ENCODE measurements at regions not wholly inside any gene's neighbourhood (a gene's known extent, or its start where the extent isn't known, plus 50 kb on each side); places are given as distances from the start of the nearest gene placed in this dataset.

GRCh38 chr10:29719281-29719675 is 84.5 kb upstream of the SVIL start:
- intact Hi-C loops (cut with DNase I): no loop called here
- H3K4me3 ChIP-seq: no peak overlapping the region

DNA sequence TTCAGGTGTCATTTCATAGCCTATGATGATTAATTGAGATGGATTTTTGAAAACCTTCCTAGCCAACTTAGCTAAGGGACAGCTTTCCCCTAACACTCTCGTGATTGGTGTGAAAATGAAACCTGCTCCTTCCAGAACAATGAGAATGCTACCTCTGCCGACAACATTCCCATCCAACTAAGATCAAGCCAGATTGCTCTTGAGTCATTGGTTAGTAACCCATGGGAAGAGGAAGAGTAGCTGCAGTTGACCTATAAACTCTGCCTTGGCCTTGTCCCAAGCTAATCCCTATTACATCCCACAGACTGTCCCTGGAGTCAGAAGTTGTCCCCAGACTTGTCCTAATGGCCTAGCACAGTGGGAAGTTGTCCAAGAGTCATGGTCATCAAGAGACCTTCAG is 80.5 kb upstream of the SVIL start:
- H3K4me3 ChIP-seq: no peak overlapping the region
- peaks cover 0 to 16% (median 10%) of the 10 kb centered on the region in 12 donors for H3K9me3 ChIP-seq
- no peaks in the 10 kb centered on the region for H3K27me3 ChIP-seq
- no peaks in the 10 kb centered on the region for H3K36me3 ChIP-seq
- H3K4me1 ChIP-seq: peaks cover 0 to 17% (median 2%) of the 10 kb centered on the region in 12 donors
- intact Hi-C loops (cut with DNase I): no loop called here
- no peak for ATAC-seq
- WGBS, 4 donors: 77 to 83% (median 78%) methylated on average over 2 of the region's 2 CpGs
- TF ChIP-seq CTCF (IDR thresholded peaks at IDR 0.05) (no peak), POLR2A (IDR thresholded peaks at IDR 0.05) (no peak)
- H3K27ac ChIP-seq: no peak overlapping the region
- no peak for DNase-seq

More at GRCh38 chr10:29719281-29719675, 84.5 kb upstream of the SVIL start:
- Histone ChIP-seq H3K27me3 (no peaks in the 10 kb centered on the region), H3K9me3 (peaks cover 0 to 20% (median 14%) of the 10 kb centered on the region in 12 donors), H3K27ac (peak overlapping the region in 1 of 12 donors; percentile 58), H3K4me1 (peaks cover 0 to 29% (median 3%) of the 10 kb centered on the region in 12 donors), H3K36me3 (no peaks in the 10 kb centered on the region)
- TF ChIP-seq CTCF (IDR thresholded peaks at IDR 0.05): no peak
- TF ChIP-seq POLR2A (IDR thresholded peaks at IDR 0.05): no peak
- no peak for DNase-seq
- no peak for ATAC-seq
- WGBS, 4 donors: 42 to 54% (median 45%) methylated on average over 4 of the region's 4 CpGs

DNA sequence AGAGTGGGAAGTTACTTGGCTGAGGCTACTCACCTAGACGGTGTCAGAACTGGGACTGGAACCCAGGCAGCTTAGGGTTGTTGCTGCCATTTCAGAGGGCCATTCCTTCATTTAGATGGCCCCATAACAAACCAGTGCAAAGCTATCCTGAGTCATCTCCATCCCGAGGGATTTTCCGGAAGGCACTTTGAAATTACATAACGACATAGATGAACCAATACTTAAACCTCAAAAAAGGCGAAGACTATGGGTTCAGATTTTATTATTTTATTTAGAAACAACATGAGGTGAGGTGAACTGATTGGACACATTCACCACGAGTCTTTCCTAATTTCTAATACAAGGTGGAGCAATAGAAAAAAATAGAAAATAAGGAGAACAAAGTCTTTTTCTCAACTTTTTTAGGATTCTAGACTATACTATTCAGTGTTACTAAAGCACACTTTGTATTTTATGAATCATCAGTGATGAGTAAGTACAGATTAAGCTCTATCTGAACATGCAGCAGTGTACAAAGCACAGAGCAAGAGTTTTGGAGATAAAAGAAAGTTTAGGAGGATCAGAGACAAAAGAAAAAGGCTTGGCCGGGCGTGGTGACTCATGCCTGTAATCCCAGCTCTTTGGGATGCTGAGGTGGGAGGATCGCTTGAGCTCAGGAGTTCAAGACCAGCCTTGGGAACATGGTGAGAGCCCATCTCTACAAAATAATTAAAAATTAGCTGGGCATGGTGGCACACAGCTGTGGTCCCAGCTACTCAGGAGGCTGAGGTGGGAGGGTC is 79.5 kb upstream of the SVIL start:
- H3K4me1 ChIP-seq: peaks cover 0 to 17% (median 1%) of the 10 kb centered on the region in 12 donors
- WGBS, 4 donors: 93 to 96% (median 94%) methylated on average over 9 of the region's 9 CpGs
- no peak overlapping the region for H3K4me3 ChIP-seq
- DNase-seq: no peak
- intact Hi-C loops (cut with DNase I): no loop called here
- peak in 2 of 4 donors; percentile 36 to 73 for ATAC-seq
- H3K27me3 ChIP-seq: no peaks in the 10 kb centered on the region
- H3K9me3 ChIP-seq: peaks cover 0 to 7% (median under 1%) of the 10 kb centered on the region in 12 donors
- H3K27ac ChIP-seq: peak overlapping the region in 1 of 12 donors; percentile 43
- H3K36me3 ChIP-seq: no peaks in the 10 kb centered on the region
- TF ChIP-seq CTCF (IDR thresholded peaks at IDR 0.05): no peak
- no peak for TF ChIP-seq POLR2A (IDR thresholded peaks at IDR 0.05)

DNA sequence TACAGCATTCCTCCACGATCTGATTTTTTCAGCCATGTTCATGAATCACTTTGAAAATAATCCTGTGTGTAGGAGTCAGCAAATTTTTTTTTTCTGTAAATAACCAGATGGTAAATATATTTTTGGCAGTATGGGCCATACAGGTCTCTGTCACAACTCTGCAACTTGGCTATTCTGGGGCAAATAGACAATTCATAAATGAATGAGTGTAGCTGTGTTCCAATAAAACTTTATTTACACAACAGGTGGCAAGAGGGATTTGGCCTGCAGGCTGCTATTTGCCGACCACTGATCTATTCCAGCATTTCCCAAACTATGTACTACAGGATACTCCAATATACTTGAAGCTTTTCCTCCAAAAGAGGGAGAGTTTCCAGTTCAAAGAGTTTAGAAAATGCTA is 78.7 kb upstream of the SVIL start:
- H3K4me1 ChIP-seq: peaks cover 0 to 15% (median 0%) of the 10 kb centered on the region in 12 donors
- TF ChIP-seq POLR2A (IDR thresholded peaks at IDR 0.05) (no peak), CTCF (IDR thresholded peaks at IDR 0.05) (no peak)

More for the DNA sequence above, 78.7 kb upstream of the SVIL start:
- ATAC-seq (no peak), DNase-seq (no peak)
- no peak overlapping the region for H3K27ac ChIP-seq
- no peak overlapping the region for H3K4me3 ChIP-seq
- no peaks in the 10 kb centered on the region for H3K36me3 ChIP-seq
- H3K9me3 ChIP-seq: no peaks in the 10 kb centered on the region
- intact Hi-C loops (cut with DNase I): no loop called here
- 87 to 89% (median 88%) methylated on average over 2 of the region's 2 CpGs for WGBS, 4 donors
- no peaks in the 10 kb centered on the region for H3K27me3 ChIP-seq
